ENCODE measurements at regions not wholly inside any gene's neighbourhood (a gene's known extent, or its start where the extent isn't known, plus 50 kb on each side); places are given as distances from the start of the nearest gene placed in this dataset.
A peak's percentile ranks its signal among the peaks of the same experiment; 100 is the strongest.

GRCh38 chr15:35173444-35174118 is 88.5 kb upstream of the NANOGP8 start (continued):
- TF ChIP-seq ZNF444 (CRISPR knock-in tag; IDR thresholded peaks at IDR 0.05) (no peak), SNAPC5 (CRISPR knock-in tag; IDR thresholded peaks at IDR 0.05) (no peak), ZNF175 (CRISPR knock-in tag; IDR thresholded peaks at IDR 0.05; ENCODE audit: low read depth) (no peak), IRF9 (tag; IDR thresholded peaks at IDR 0.05) (no peak), ETV1 (tag; conservative IDR thresholded peaks at IDR 0.05; ENCODE audit: low read depth) (no peak), PHF8 (IDR thresholded peaks at IDR 0.05; ENCODE audit: borderline replicate concordance, low read length) (no peak), POLR2AphosphoS2 (IDR thresholded peaks at IDR 0.05; ENCODE audit: low read length) (no peak), SRF (CRISPR knock-in tag; IDR thresholded peaks at IDR 0.05) (no peak), ID3 (CRISPR knock-in tag; IDR thresholded peaks at IDR 0.05) (no peak), ID3 (tag; IDR thresholded peaks at IDR 0.05) (no peak), USF2 (CRISPR knock-in tag; IDR thresholded peaks at IDR 0.05) (no peak), IRF2 (CRISPR knock-in tag; IDR thresholded peaks at IDR 0.05) (no peak), ELK1 (CRISPR knock-in tag; IDR thresholded peaks at IDR 0.05) (no peak), L3MBTL2 (IDR thresholded peaks at IDR 0.05) (0 out of 2 replicates have a peak, but pooled peaks have one; percentile 14), NR2C1 (IDR thresholded peaks at IDR 0.05) (no peak), NR2C1 (tag; IDR thresholded peaks at IDR 0.05) (no peak), JUND (IDR thresholded peaks at IDR 0.05; ENCODE audit: borderline replicate concordance, low read depth, low read length) (peak; percentile 95), JUND (tag; IDR thresholded peaks at IDR 0.05; ENCODE audit: borderline replicate concordance, low read depth, low read length) (peak; percentile 90; the same call in 1 of the 3 replicates), PHTF2 (CRISPR knock-in tag; IDR thresholded peaks at IDR 0.05) (no peak), ZNF140 (CRISPR knock-in tag; IDR thresholded peaks at IDR 0.05) (no peak), HNRNPH1 (optimal IDR thresholded peaks at IDR 0.05; ENCODE audit: low read depth, low read length) (no peak), NCOA6 (IDR thresholded peaks at IDR 0.05) (no peak), CTCF (IDR thresholded peaks at IDR 0.05 in 2 of 3, conservative IDR thresholded peaks at IDR 0.05 in 1 of 3; ENCODE audit: insufficient read depth in 2 of 3, low read depth in 1 of 3, low read length in 3 of 3) (no peak), MYC (IDR thresholded peaks at IDR 0.05; ENCODE audit: low read depth, low read length) (no peak), MYC (CRISPR knock-in tag; IDR thresholded peaks at IDR 0.05; ENCODE audit: borderline replicate concordance, low read depth) (no peak)
